RWPE2 (cell line): ENCODE measurements at regions not wholly inside any gene's neighbourhood (a gene's known extent, or its start where the extent isn't known, plus 50 kb on each side); places are given as distances from the start of the nearest gene placed in this dataset.
"Not testable (repeated sequence)": the region's sequence is repeated elsewhere in the genome, so short reads cannot be mapped to it uniquely, and the experiment has no call there.

Experiments used
- ATAC-seq: fragments of 200-7000 bp; cut with Tn5 transposase; 3 replicates; pipeline ENCODE4 v1.9.1; 2021; ENCODE audit warnings: low read depth
- DNase-seq: peaks from one replicate; pipeline ENCODE4 v3.0.0-alpha.2; 2020; ENCODE audit warnings: low spot score
- H3K27ac ChIP-seq: fragments of 450-650 bp; 2 replicates; pipeline ENCODE4 v1.5.1; 2017; ENCODE audit warnings: mild to moderate bottlenecking; ENCODE audit not compliant: poor library complexity, severe bottlenecking
- H3K27me3 ChIP-seq: fragments of 250-450 bp; sonication (Bioruptor Pico); 2 replicates; pipeline ENCODE4 v1.5.1; 2021; ENCODE audit warnings: mild to moderate bottlenecking, moderate library complexity; ENCODE audit not compliant: insufficient read depth, poor library complexity, severe bottlenecking
- H3K36me3 ChIP-seq: fragments of 250-450 bp; sonication (Bioruptor Pico); 2 replicates; pipeline ENCODE4 v1.5.1; 2020; ENCODE audit warnings: low read depth, mild to moderate bottlenecking, moderate library complexity
- H3K4me1 ChIP-seq: fragments of 250-450 bp; sonication (Bioruptor Pico); 2 replicates; pipeline ENCODE4 v1.5.1; 2021; ENCODE audit warnings: mild to moderate bottlenecking, moderate library complexity; ENCODE audit not compliant: insufficient read depth, poor library complexity, severe bottlenecking
- H3K4me3 ChIP-seq: fragments of 250-450 bp; sonication (Bioruptor Pico); 2 replicates; pipeline ENCODE4 v1.5.1; 2021; ENCODE audit warnings: mild to moderate bottlenecking, moderate library complexity; ENCODE audit not compliant: severe bottlenecking
- H3K9me3 ChIP-seq: fragments of 250-450 bp; sonication (Bioruptor Pico); 2 replicates; pipeline ENCODE4 v1.5.1; 2021; ENCODE audit warnings: mild to moderate bottlenecking, moderate library complexity; ENCODE audit not compliant: severe bottlenecking
- TF ChIP-seq, protein P1 (sequence below): fragments of 450-650 bp; IDR thresholded peaks from one replicate; pipeline ENCODE4 v1.5.1; 2017; ENCODE audit warnings: mild to moderate bottlenecking, moderate library complexity; ENCODE audit not compliant: poor library complexity, severe bottlenecking

DNA sequence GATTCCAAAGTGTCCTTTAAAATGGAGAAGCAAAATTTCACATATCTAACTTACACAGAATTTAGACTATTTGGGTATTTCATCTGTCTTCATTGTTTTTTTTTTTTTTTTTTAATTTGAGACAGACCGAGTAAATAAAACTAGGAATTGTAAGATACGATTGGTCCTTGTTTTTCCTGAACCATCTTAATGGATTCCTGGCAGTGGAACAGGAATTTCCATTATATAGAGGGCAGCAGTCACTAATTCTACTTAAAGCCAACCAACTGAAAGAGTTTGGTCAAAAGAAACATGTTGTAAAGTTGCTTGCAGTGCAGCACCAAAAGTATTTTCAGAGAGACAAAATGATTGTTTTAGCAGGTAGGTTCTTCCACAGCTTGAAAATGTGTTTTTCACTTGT lies 72.5 kb upstream of the HGF start:
- Histone ChIP-seq H3K4me3 (no peak overlapping the region), H3K36me3 (no peaks in the 10 kb centered on the region), H3K4me1 (no peaks in the 10 kb centered on the region), H3K27me3 (no peaks in the 10 kb centered on the region), H3K9me3 (no peaks in the 10 kb centered on the region), H3K27ac (no peak overlapping the region)
- DNase-seq (no peak), ATAC-seq (no peak)
- TF ChIP-seq, protein P1, sequence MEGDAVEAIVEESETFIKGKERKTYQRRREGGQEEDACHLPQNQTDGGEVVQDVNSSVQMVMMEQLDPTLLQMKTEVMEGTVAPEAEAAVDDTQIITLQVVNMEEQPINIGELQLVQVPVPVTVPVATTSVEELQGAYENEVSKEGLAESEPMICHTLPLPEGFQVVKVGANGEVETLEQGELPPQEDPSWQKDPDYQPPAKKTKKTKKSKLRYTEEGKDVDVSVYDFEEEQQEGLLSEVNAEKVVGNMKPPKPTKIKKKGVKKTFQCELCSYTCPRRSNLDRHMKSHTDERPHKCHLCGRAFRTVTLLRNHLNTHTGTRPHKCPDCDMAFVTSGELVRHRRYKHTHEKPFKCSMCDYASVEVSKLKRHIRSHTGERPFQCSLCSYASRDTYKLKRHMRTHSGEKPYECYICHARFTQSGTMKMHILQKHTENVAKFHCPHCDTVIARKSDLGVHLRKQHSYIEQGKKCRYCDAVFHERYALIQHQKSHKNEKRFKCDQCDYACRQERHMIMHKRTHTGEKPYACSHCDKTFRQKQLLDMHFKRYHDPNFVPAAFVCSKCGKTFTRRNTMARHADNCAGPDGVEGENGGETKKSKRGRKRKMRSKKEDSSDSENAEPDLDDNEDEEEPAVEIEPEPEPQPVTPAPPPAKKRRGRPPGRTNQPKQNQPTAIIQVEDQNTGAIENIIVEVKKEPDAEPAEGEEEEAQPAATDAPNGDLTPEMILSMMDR, result no peak

DNA sequence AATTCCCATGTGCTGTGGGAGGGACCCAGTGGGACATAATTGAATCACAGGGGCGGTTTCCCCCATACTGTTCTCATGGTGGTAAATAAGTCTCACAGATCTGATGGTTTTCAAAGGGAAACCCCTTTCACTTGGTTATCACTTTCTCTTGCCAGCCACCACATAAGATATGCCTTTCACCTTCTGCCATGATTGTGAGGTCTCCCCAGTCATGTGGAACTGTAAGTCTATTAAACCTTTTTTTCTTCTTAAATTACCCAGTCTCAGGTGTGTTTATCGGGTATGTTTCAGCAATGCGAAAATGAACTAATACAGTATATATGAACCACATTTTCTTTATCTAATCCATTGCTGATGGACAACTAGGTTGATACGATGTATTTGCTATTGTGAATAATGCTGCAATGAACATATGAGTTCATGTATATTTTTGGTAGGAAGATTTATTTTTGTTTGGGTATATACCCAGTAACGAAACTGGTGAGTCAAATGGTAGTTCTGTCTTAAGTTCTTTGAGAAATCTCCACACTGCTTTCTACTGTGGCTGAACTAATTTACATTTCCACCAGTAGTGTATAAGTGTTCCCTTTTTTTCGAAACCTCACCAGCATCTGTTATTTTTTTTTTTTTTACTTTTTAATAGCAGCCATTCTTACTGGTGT lies 70.0 kb upstream of the HGF start:
- ATAC-seq (no peak), DNase-seq (no peak)
- TF ChIP-seq, protein P1, result no peak
- H3K36me3 ChIP-seq, result no peaks in the 10 kb centered on the region
- no peaks in the 10 kb centered on the region for H3K9me3 ChIP-seq
- H3K27ac ChIP-seq, result no peak overlapping the region
- no peak overlapping the region for H3K4me3 ChIP-seq
- H3K27me3 ChIP-seq, result no peaks in the 10 kb centered on the region
- no peaks in the 10 kb centered on the region for H3K4me1 ChIP-seq

DNA sequence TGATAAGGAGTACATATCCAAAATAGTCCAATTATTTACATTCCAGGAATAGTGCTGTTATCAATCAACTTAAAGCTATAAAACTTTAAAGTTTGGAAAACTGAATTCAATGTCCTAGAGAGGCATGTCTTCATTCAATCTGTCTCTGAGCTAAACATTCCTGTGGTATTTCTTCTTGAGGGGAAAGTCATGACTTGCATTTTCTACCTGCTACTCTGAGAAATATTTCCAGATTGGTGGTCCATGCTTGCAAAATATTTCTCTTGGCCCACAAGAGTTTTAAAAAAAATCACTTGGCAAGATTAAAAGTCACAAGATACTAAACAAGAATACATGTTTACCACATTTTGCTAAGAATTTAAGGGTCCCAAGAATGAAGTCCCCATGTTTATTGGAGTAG lies 63.6 kb upstream of the HGF start:
- Histone ChIP-seq H3K4me3 (no peak overlapping the region), H3K27me3 (no peaks in the 10 kb centered on the region), H3K36me3 (no peaks in the 10 kb centered on the region), H3K9me3 (peaks cover 3% of the 10 kb centered on the region), H3K27ac (no peak overlapping the region), H3K4me1 (no peaks in the 10 kb centered on the region)
- ATAC-seq (no peak), DNase-seq (no peak)
- TF ChIP-seq, protein P1, result no peak

DNA sequence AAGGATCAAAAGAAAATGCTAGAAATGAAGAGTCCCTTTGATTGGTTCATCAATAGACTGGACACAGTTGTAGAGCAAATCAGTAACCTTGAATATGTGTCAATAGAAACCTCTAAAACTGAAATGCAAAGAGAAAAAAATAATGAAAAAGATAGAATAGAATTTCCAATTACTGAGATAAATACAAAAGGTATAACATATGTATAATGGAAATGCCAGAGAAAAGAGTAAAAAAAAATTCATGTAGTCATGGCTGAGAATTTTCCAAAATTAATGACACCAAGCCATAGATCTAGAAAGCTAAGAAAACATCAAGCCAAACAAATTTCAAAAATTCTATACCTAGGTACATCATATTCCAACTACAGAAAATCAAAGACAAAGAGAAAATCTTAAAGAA lies 62.0 kb upstream of the HGF start:
- TF ChIP-seq, protein P1, result no peak
- ATAC-seq, result no peak
- no peaks in the 10 kb centered on the region for H3K27me3 ChIP-seq
- no peak overlapping the region for H3K27ac ChIP-seq
- no peak overlapping the region for H3K4me3 ChIP-seq
- no peaks in the 10 kb centered on the region for H3K36me3 ChIP-seq
- DNase-seq, result no peak
- H3K9me3 ChIP-seq, result peaks cover 3% of the 10 kb centered on the region
- H3K4me1 ChIP-seq, result no peaks in the 10 kb centered on the region

DNA sequence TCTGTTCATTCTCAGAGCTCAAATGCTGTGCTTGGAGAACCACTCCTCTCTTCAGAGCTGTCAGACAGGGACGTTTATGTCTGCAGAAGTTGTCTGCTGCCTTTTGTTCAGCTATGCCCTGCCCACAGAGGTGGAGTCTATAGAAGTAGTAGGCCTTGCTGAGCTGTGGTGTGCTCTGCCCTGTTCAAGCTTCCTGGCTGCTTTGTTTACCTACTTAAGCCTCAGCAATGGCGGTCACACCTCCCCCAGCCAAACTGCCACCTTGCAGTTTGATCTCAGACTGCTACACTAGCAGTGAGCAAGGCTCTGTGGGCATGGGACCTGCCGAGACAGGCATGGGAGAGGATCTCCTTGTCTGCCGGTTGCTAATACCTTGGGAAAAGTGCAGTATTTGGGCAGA lies 59.7 kb upstream of the HGF start:
- not testable (repeated sequence) for H3K4me1 ChIP-seq, H3K4me3 ChIP-seq, H3K27me3 ChIP-seq, H3K36me3 ChIP-seq, ATAC-seq, H3K9me3 ChIP-seq, H3K27ac ChIP-seq, DNase-seq
